ENCODE measurements at regions not wholly inside any gene's neighbourhood (a gene's known extent, or its start where the extent isn't known, plus 50 kb on each side); places are given as distances from the start of the nearest gene placed in this dataset.
"Not testable (repeated sequence)": the region's sequence is repeated elsewhere in the genome, so short reads cannot be mapped to it uniquely, and the experiment has no call there.

GRCh38 chr4:151845551-151845950 lies 84.7 kb upstream of the GATB start:
- TF ChIP-seq POLR2A (IDR thresholded peaks at IDR 0.05) = not testable (repeated sequence)
- TF ChIP-seq, protein P1, sequence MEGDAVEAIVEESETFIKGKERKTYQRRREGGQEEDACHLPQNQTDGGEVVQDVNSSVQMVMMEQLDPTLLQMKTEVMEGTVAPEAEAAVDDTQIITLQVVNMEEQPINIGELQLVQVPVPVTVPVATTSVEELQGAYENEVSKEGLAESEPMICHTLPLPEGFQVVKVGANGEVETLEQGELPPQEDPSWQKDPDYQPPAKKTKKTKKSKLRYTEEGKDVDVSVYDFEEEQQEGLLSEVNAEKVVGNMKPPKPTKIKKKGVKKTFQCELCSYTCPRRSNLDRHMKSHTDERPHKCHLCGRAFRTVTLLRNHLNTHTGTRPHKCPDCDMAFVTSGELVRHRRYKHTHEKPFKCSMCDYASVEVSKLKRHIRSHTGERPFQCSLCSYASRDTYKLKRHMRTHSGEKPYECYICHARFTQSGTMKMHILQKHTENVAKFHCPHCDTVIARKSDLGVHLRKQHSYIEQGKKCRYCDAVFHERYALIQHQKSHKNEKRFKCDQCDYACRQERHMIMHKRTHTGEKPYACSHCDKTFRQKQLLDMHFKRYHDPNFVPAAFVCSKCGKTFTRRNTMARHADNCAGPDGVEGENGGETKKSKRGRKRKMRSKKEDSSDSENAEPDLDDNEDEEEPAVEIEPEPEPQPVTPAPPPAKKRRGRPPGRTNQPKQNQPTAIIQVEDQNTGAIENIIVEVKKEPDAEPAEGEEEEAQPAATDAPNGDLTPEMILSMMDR (IDR thresholded peaks at IDR 0.05) = not testable (repeated sequence)
